Neuronal stem cell (in vitro differentiated cells): ENCODE measurements at regions not wholly inside any gene's neighbourhood (a gene's known extent, or its start where the extent isn't known, plus 50 kb on each side); places are given as distances from the start of the nearest gene placed in this dataset.

Experiments
- DNase-seq: peaks from one replicate; pipeline ENCODE4 v3.0.0-alpha.2; 2013; ENCODE audit warnings: low spot score
- H2AFZ ChIP-seq: one replicate; pipeline ENCODE4 v1.6.1; 2013; ENCODE audit warnings: mild to moderate bottlenecking, low read length, inconsistent platforms
- H2AK5ac ChIP-seq: 2 replicates; pipeline ENCODE4 v1.6.1; 2013; ENCODE audit warnings: low read depth, mild to moderate bottlenecking, inconsistent platforms, low read length, moderate library complexity, mixed read lengths
- H2BK120ac ChIP-seq: 2 replicates; pipeline ENCODE4 v1.6.1; 2013; ENCODE audit warnings: low read depth, mild to moderate bottlenecking, inconsistent platforms, low read length, moderate library complexity, mixed read lengths
- H2BK12ac ChIP-seq: one replicate; pipeline ENCODE4 v1.6.1; 2013; ENCODE audit warnings: low read length, inconsistent platforms
- H2BK15ac ChIP-seq: 2 replicates; pipeline ENCODE4 v1.6.1; 2013; ENCODE audit warnings: mild to moderate bottlenecking, low read length, inconsistent platforms, mixed read lengths
- H2BK5ac ChIP-seq: one replicate; pipeline ENCODE4 v1.6.1; 2013; ENCODE audit warnings: inconsistent platforms, mild to moderate bottlenecking, low read length, moderate library complexity
- H3K14ac ChIP-seq: one replicate; pipeline ENCODE4 v1.6.1; 2013; ENCODE audit warnings: low read length, inconsistent platforms
- H3K18ac ChIP-seq: 2 replicates; pipeline ENCODE4 v1.6.1; 2013; ENCODE audit warnings: low read length, inconsistent platforms
- H3K23ac ChIP-seq: 2 replicates; pipeline ENCODE4 v1.6.1; 2013; ENCODE audit warnings: low read depth, mild to moderate bottlenecking, mixed read lengths, low read length, inconsistent platforms; ENCODE audit not compliant: poor library complexity
- H3K27ac ChIP-seq: replicated peaks from 3 replicates; pipeline ENCODE4 v1.5.1; 2013; ENCODE audit warnings: low read length, inconsistent platforms
- H3K27me3 ChIP-seq, 3 experiments: 2 replicates each; pipeline ENCODE4 v1.6.1; 2013; ENCODE audit warnings: low read length in 3 of 3, mild to moderate bottlenecking in 2 of 3, inconsistent platforms in 1 of 3, low read depth in 1 of 3, mixed read lengths in 1 of 3, moderate library complexity in 1 of 3; ENCODE audit not compliant: control insufficient read depth in 3 of 3, insufficient read depth in 3 of 3
- H3K36me3 ChIP-seq, 2 donors: replicated peaks in 1 of 2; 2 replicates each; pipeline ENCODE4 v1.6.1; 2013; ENCODE audit warnings: low read length in 2 of 2; ENCODE audit not compliant: control insufficient read depth in 2 of 2, insufficient read depth in 2 of 2
- H3K4ac ChIP-seq: 2 replicates; pipeline ENCODE4 v1.6.1; 2013; ENCODE audit warnings: inconsistent platforms, mild to moderate bottlenecking, low read length, moderate library complexity
- H3K4me1 ChIP-seq, 2 donors: 1 replicate in 1 of 2; 2 replicates in 1 of 2; pipeline ENCODE4 v1.6.1; 2013; ENCODE audit warnings: low read length in 2 of 2, low read depth in 1 of 2; ENCODE audit not compliant: control insufficient read depth in 2 of 2, insufficient read depth in 1 of 2
- H3K4me2 ChIP-seq: one replicate; pipeline ENCODE4 v1.6.1; 2013; ENCODE audit warnings: mild to moderate bottlenecking, low read length, inconsistent platforms; ENCODE audit not compliant: insufficient read depth, poor library complexity, severe bottlenecking
- H3K4me3 ChIP-seq, 2 donors: 2 replicates each; pipeline ENCODE4 v1.5.1; 2013; ENCODE audit warnings: low read length in 2 of 2, mild to moderate bottlenecking in 2 of 2, inconsistent platforms in 1 of 2, moderate library complexity in 1 of 2
- H3K79me1 ChIP-seq: one replicate; pipeline ENCODE4 v1.6.1; 2013; ENCODE audit warnings: low read depth, mild to moderate bottlenecking, inconsistent platforms, low read length, moderate library complexity
- H3K9ac ChIP-seq: one replicate; pipeline ENCODE4 v1.6.1; 2013; ENCODE audit warnings: mild to moderate bottlenecking, low read depth, low read length, inconsistent platforms; ENCODE audit not compliant: poor library complexity
- H3K9me3 ChIP-seq, 2 donors: replicated peaks in 1 of 2; 2 replicates each; pipeline versions ENCODE3 to v1.6.1; 2013; ENCODE audit warnings: low read length in 2 of 2, mild to moderate bottlenecking in 2 of 2, inconsistent platforms in 1 of 2, low read depth in 1 of 2, mixed read lengths in 1 of 2, moderate library complexity in 1 of 2; ENCODE audit not compliant: control insufficient read depth in 2 of 2, insufficient read depth in 1 of 2
- H4K8ac ChIP-seq: one replicate; pipeline ENCODE4 v1.6.1; 2013; ENCODE audit warnings: low read depth, mild to moderate bottlenecking, inconsistent platforms, low read length, moderate library complexity
- H4K91ac ChIP-seq: one replicate; pipeline ENCODE4 v1.6.1; 2013; ENCODE audit warnings: low read length, low read depth, mild to moderate bottlenecking, inconsistent platforms; ENCODE audit not compliant: poor library complexity
- WGBS, 2 donors: extraction: QIAGEN DNeasy Blood & Tissue Kit; methylation state at CpG; one replicate each; pipeline ENCODE4 v1.1.7; 2013; ENCODE audit warnings: missing lambda C conversion rate in 2 of 2, mixed read lengths in 1 of 2; ENCODE audit not compliant: insufficient read length in 2 of 2, insufficient replicate concordance in 1 of 2; ENCODE audit errors: extremely low coverage in 2 of 2; 5-methylcytosine and 5-hydroxymethylcytosine counted together

DNA sequence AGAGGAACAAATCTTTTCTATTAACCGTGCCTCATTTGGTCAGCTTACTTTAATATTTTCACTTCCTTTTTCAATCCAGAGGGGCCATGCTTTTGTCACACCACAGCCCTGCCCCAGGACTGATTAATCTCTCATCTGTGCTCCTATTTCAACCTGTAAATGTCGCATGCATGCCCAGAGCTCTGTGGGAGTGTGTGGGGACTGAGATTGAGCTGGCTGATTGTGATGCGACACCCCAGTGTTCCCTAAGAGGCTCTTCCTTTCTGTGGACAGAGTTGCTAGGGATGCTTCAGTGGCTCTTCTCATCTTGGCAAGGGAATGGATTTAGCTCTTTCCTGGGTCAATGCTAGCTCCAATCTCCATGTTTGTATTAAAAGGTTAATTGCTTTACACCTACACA is 249.6 kb downstream of the TDRD3 start:
- Histone ChIP-seq H2AFZ (peak overlapping the region; percentile 78), H2BK15ac (no peak overlapping the region), H3K18ac (no peak overlapping the region), H2BK5ac (no peak overlapping the region), H2BK12ac (no peak overlapping the region), H3K23ac (no peak overlapping the region), H3K4me1 (peaks cover 0 to 2% of the 10 kb centered on the region in 2 donors), H2BK120ac (no peak overlapping the region), H2AK5ac (no peak overlapping the region), H3K4ac (no peak overlapping the region), H3K9me3 (peaks cover 0 to 2% of the 10 kb centered on the region in 2 donors), H3K4me2 (no peak overlapping the region), H3K14ac (no peak overlapping the region), H3K27ac (no peak overlapping the region), H4K8ac (no peak overlapping the region), H3K9ac (no peak overlapping the region), H3K79me1 (no peaks in the 10 kb centered on the region), H3K27me3 (no peaks in the 10 kb centered on the region), H4K91ac (no peak overlapping the region), H3K36me3 (no peaks in the 10 kb centered on the region), H3K4me3 (no peak overlapping the region)
- DNase-seq: no peak
- no CpG with 5 or more reads among the region's 3 CpGs for WGBS, 2 donors

- no peaks in the 10 kb centered on the region for H3K36me3 ChIP-seq
- no peak overlapping the region for H2BK120ac ChIP-seq
- H3K79me1 ChIP-seq: no peaks in the 10 kb centered on the region
- H3K18ac ChIP-seq: no peak overlapping the region
- H3K23ac ChIP-seq: no peak overlapping the region
- no peak overlapping the region for H2AFZ ChIP-seq
- H3K4me1 ChIP-seq: peaks cover 0 to 2% of the 10 kb centered on the region in 2 donors
- WGBS, 2 donors: no CpG with 5 or more reads among the region's 3 CpGs
- H4K91ac ChIP-seq: no peak overlapping the region
- H3K9me3 ChIP-seq: peaks cover 0 to 2% of the 10 kb centered on the region in 2 donors
- H3K4me3 ChIP-seq: no peak overlapping the region
- no peak overlapping the region for H4K8ac ChIP-seq
- no peaks in the 10 kb centered on the region for H3K27me3 ChIP-seq
- H2BK12ac ChIP-seq: no peak overlapping the region
- DNase-seq: no peak
- no peak overlapping the region for H3K9ac ChIP-seq
- no peak overlapping the region for H2AK5ac ChIP-seq
- H3K14ac ChIP-seq: no peak overlapping the region
- no peak overlapping the region for H2BK15ac ChIP-seq
- no peak overlapping the region for H3K4me2 ChIP-seq
- H3K27ac ChIP-seq: no peak overlapping the region
- no peak overlapping the region for H3K4ac ChIP-seq
- H2BK5ac ChIP-seq: no peak overlapping the region
Observed at GRCh38 chr13:60645676-60646075, 248.7 kb downstream of the TDRD3 start.

DNA sequence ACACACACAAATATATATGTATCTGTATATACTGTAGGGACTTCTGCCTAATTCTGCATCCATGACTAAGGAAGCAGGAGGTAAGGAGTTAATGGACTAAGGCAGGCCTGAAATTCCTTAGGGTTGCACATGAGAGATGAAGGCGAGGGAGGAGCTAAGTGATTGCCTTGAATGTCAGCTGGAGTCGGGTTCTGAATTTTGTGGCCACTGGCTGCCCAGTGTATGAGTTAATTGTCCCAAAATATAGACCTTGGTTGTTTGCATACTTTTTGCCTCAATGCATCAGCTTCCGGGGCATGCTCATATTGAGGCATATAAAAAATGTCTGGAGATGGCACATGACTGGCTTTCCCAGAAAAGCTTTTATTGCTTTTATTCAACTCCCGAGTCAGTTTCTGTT is 245.5 kb downstream of the TDRD3 start:
- no peak overlapping the region for H3K4me2 ChIP-seq
- no peak overlapping the region for H2BK12ac ChIP-seq
- no peak overlapping the region for H2AFZ ChIP-seq
- H3K9me3 ChIP-seq: peaks cover 0 to 2% of the 10 kb centered on the region in 2 donors
- H2BK15ac ChIP-seq: no peak overlapping the region
- H2BK120ac ChIP-seq: no peak overlapping the region
- no peak overlapping the region for H4K91ac ChIP-seq
- no peak overlapping the region for H3K4me3 ChIP-seq
- no peak for DNase-seq
- no peak overlapping the region for H3K27ac ChIP-seq
- no peak overlapping the region for H2AK5ac ChIP-seq
- H3K18ac ChIP-seq: no peak overlapping the region
- H2BK5ac ChIP-seq: no peak overlapping the region
- H4K8ac ChIP-seq: no peak overlapping the region
- H3K27me3 ChIP-seq: no peaks in the 10 kb centered on the region
- H3K9ac ChIP-seq: no peak overlapping the region
- WGBS, 2 donors: no CpG with 5 or more reads among the region's 4 CpGs
- no peaks in the 10 kb centered on the region for H3K79me1 ChIP-seq
- H3K4ac ChIP-seq: no peak overlapping the region
- H3K23ac ChIP-seq: no peak overlapping the region
- H3K4me1 ChIP-seq: peaks cover 0 to 2% of the 10 kb centered on the region in 2 donors
- no peak overlapping the region for H3K14ac ChIP-seq
- no peaks in the 10 kb centered on the region for H3K36me3 ChIP-seq

- H4K8ac ChIP-seq: no peak overlapping the region
Observed at GRCh38 chr13:60629158-60629557, 232.1 kb downstream of the TDRD3 start.

More at GRCh38 chr13:60629158-60629557, 232.1 kb downstream of the TDRD3 start:
- peak overlapping the region; percentile 28 for H2AFZ ChIP-seq
- no peak overlapping the region for H3K14ac ChIP-seq
- peaks cover 0 to 6% of the 10 kb centered on the region in 2 donors for H3K4me1 ChIP-seq
- H2BK12ac ChIP-seq: no peak overlapping the region
- no peak overlapping the region for H3K9ac ChIP-seq
- no peak overlapping the region for H2BK5ac ChIP-seq
- H4K91ac ChIP-seq: no peak overlapping the region
- peak; percentile 39 for DNase-seq
- H3K4me2 ChIP-seq: no peak overlapping the region
- H2AK5ac ChIP-seq: no peak overlapping the region
- WGBS, 2 donors: no CpG with 5 or more reads among the region's 5 CpGs
- no peak overlapping the region for H3K4ac ChIP-seq
- no peak overlapping the region for H2BK15ac ChIP-seq
- no peak overlapping the region for H3K27ac ChIP-seq
- no peaks in the 10 kb centered on the region for H3K36me3 ChIP-seq
- no peaks in the 10 kb centered on the region for H3K79me1 ChIP-seq
- no peak overlapping the region for H3K18ac ChIP-seq
- no peaks in the 10 kb centered on the region for H3K27me3 ChIP-seq
- H2BK120ac ChIP-seq: no peak overlapping the region
- no peak overlapping the region for H3K4me3 ChIP-seq
- no peaks in the 10 kb centered on the region for H3K9me3 ChIP-seq
- no peak overlapping the region for H3K23ac ChIP-seq
